Midbrain (tissue), 1 donor: ENCODE measurements at regions not wholly inside any gene's neighbourhood (a gene's known extent, or its start where the extent isn't known, plus 50 kb on each side); places are given as distances from the start of the nearest gene placed in this dataset.
"Not testable (repeated sequence)": the region's sequence is repeated elsewhere in the genome, so short reads cannot be mapped to it uniquely, and the experiment has no call there.

Experiments used
- DNase-seq: peaks from one replicate; lab custom pipeline; 2025; lab: John Stamatoyannopoulos, UW

DNA sequence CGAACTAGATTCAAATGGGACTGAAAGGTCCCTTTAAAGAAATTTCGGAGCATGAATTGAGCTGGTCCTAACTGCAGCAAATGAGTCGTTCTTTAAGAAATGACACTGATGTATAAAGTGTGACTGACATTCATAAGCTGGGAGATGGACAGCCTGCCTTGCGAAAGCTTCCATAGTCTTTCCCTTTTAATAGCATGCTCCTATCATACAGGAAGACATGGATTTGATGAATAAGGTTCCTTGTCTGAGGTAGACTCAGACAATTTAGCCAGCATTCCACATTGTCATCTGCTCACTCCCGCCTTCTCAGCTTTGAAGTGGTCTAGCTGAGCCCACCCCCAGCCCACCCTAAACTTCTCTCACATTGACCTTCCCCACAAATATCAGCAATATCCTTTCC, 264.9 kb downstream of the TSN start:
- DNase-seq, result no peak

DNA sequence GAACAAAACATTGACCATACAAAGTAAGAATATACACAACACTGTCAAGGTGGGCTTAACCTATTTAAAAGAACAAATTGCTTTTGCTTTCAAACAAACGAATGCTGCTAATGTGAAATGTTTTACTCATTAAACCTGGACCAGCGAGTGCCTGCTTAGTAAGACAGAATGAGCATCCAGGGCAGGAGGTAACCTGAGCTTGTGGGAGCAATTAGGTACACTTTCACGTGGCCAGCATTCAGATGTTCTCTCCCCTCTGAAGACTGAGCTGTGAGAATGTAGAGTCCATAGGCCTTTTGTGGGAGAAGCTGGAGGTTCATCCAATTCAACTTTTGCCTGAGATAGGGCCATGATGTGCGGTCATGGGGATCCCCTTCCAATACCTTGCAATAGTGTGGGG, 266.5 kb downstream of the TSN start:
- no peak for DNase-seq

DNA sequence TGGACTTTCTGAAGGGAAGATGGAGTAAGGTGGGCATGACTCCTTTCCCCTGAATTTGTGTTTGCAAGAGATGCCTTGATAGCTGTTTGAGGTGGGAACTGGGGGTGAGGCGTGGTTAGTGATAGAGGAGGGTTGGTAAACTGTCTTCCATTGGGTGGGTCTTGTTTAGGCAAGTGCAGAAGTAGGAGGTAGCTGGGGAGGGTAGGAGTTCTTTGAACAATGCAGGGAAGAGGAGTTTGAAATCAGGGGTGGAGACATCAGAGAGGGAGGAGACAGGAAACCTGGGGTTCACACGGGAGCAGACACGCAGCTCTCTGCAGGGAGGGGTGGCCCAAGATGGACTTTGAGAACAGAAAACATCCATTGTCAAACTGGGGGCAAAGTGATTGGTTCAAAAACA, 267.1 kb downstream of the TSN start:
- no peak for DNase-seq

DNA sequence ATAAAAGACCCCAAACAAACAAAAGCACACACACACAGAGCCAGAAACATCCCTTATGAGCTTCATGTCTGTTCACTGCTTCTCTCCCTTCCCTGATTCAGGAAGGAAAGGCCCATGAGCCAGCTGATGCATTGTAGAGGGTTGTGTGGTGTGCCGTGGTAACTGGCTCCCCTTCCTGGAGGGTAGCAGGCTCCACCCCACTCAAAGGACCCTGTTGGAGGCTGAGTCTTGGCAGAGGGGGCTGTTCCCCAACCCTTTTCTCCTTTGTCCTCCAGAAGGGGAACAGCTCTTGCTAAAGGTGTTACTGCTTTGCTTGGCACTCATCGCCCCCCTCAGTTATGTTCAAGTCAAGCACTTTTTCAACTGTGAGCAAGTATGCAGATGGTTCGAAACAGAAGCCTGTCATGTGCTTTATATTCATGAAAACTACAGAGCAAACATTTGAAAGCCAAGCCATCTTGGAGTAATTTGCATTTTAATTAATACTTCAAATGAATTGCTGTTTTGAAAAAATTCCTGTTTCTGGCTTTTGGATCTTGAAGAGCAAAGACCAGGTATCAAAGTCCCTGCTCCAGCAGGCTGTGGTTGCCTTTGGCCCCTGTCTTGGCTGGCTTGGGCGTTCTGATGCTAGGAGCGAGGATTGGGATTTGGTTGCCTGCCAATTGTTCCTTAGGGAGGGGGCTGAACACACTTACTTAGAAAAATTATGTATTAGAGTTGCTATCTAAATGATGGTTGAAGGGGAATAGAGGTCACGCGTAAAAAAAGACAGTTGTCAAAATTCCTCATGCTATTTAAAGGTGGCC, 267.8 kb downstream of the TSN start:
- no peak for DNase-seq

DNA sequence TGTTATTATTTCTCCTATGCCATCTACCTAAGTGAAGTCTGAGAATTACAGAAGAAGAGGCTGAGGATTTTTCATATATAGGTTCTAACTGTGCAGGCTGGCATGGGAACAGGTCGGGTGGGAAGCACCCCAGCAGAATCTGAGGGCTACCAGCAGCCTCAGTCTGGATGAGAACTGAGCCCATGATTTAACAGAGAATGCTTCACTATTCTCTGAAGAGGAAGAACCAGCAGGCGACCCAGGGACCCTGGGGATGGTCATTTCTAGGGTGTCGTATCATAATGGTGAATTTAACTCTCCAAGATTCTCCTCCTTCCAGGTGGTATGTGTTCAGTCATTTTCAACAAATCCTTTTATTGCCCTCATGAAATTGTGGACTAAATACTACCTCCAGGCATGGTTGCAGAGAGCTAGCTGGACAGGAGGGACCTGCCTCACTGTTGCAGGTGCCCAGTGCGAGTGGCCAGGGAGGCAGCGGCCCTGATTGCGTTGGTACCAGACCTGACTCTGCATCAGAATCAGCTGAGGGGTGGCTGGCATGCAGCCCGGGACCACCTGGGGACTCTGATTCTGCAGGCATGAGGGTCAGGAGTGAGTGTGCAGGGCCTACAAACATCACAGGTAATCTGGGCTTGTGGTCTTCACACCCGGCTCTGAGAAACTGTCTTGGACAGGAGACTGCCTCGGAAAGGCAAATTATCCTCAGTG, 272.2 kb downstream of the TSN start:
- no peak for DNase-seq

DNA sequence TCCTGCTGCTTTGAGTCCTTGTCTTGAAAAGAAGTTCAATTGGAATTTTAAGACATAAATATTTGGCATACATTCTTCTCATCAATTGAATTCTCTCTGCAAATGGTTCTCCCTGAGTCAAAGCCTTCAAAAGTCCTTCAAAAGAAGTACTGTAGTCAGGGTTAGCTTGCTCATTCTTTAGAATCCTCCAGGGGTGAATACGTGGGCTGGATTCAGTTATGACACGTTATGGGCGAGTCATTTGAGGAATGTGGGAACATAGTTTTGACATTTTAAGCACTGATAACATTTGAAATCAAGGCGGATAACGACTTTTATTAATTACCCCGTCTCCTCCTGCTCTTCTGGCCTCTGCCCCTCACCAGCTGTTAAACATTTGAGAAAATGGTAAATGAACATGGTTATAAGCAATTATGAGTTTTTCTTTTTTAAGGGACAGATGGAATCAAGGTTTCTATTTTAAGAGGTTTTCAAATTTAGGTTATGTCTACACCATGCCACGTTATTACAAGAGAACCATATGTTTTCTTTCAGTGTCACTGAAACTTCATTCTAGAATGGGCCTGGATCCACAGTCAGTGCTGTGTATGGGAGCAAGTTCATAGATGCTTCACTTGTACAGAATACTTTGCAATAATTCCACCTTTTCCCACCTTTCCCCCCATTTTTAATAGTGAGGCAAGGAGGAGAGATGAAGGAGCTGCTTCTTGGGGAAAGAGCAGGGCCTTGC, 273.1 kb downstream of the TSN start:
- DNase-seq, result no peak

DNA sequence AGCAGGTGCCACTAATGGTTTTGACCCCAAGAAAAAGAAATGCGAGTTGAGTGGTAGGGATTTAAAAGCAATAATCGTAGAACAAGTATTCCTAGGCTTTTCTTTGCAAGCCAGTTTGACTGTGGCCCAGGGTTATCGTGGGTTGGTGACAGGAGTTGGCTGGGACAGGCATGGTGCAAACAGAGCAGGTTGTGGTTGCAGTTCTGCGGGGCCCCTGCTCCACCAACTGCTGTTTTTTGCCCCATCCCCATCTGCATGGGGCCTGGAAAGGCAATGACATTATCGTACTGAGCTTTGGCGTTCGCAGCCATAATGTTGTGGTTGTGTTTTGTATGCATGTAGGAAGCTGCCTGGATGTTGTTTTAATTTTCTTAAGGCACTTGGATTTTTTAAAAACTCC, 274.0 kb downstream of the TSN start:
- no peak for DNase-seq

DNA sequence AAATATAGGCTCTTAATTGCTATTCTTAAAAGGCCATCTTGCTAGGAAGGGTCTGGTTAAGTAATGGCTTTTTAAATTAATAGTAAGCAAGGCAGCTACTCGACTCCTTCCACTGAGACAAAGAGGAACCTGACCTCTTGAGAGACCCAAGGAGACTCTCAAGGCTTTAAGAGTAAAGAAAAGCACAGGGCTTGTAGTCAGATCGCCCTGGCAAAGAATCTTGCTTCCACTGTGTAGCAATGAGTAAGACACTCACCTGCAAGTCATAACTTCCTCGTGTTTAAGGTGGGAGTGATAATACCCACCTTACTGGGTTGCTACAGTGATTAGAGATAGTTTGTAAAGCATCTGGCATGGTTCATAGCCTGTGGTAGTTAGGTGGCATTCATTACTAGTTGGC, 274.5 kb downstream of the TSN start:
- no peak for DNase-seq

DNA sequence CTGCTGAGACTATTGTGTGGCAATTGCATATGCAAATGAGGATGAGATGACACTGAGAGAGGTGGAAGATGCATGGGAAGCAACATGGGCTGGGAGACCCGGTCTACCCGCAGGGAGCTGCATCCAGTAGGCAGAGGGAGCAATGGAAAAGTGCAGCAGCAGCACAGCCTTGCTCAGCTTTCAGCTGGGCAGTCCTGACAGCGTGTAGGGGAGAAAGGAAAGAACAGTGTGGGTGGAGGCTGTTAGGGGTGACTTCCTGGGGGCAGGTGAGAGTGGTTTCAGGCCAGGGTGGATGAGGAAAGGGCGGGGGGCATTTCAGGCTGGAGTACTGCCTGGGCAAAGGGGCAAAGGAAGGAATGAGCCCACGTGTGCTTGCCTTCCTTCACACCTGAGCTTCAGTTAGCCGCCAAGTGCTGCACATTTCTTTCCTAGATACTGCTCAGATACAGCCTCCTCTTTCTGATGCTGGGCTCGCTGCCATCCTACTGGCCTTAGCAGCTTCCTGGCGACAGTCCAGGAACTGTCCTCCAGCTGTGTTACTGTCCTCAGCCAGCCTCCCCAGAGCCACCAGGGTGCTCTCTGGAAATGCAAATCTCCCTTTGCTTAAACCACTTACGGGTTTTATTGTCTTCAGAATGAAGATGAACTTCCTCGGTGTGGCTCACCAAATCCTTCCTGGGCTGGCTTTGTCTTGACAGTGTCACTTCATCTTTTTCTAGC, 276.3 kb downstream of the TSN start:
- DNase-seq, result no peak

DNA sequence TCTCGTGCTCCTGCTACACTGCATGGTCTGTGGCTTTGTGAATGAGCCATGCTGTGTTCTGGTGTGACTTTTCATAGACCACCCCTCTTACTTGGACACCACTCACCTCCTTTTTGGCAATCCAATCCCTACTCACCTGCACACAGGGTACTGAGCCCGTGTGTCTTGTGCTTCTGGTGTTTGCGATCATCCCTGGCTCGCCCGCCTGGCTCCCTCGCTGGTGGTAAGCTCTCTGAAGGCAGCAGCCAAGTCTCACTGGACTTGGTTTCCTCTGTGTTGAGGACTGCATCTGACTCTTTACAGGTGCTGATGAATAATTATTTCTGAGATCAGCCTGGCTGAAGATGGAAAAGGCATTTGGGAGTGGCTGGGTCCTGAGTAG, 276.8 kb downstream of the TSN start:
- no peak for DNase-seq

DNA sequence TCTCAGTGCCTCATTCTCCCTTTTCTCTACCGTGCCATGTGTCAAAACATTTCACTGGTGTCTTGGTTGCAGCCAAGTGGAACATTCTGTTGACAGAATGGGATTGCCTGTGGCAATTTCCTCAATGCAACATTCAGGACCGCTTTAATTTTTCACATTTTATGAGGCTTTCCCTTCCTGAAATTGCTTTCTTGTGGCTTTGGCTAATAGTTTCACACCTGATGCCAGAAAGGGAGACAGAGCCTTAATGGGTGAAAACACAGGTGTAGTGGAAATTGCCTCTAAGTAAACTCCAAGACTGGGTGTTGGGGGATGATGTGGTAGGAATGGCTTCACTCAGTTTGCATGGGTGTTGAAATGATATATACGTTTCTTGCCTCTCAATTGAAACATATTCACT, 278.3 kb downstream of the TSN start:
- no peak for DNase-seq

DNA sequence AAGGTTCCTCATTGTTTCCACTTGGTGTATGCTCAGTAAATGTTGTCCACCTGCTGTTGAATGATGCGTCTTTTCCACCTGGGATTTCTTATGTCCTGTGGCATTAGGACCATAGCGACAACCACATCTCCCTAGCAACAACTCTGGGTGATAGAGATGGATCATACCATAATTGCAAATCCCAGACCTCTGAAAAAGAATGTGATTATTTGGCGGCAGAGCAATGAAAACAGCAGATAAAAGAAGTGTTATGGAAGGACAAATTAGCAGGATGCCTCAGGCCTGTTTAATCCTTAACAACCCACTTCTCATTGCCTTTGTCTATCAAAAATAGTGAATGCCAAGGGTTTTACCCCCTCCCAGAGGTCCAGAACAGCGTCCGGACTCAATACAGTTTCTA, 278.9 kb downstream of the TSN start:
- no peak for DNase-seq

DNA sequence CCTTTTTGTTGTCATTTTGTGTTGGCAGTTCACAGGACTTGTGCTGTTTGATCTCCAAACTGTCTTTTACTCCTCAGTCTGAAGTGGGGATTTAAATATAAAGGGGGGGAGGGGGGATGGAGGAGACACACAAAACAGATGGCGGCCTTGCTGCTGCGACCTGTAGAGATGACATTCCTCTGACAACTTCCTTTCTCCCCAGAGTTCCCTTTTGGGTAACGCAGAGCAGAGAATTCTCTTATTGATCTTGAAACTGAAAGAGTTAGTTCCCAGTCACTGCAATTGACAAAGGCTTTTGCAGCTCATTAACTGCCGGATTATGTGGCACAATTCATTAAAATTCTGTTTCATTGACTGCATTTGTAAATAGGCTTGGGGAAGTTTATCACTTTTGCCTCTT, 279.3 kb downstream of the TSN start:
- DNase-seq, result no peak

DNA sequence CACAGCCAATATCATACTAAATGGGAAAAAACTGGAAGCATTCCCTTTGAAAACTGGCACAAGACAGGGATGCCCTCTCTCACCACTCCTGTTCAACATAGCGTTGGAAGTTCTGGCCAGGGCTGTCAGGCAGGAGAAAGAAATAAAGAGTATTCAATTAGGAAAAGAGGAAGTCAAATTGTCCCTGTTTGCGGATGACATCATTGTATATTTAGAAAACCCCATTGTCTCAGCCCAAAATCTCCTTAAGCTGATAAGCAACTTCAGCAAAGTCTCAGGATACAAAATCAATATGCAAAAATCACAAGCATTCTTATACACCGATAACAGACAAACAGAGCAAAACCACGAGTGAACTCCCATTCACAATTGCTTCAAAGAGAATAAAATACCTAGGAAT, 283.4 kb downstream of the TSN start:
- not testable (repeated sequence) for DNase-seq

DNA sequence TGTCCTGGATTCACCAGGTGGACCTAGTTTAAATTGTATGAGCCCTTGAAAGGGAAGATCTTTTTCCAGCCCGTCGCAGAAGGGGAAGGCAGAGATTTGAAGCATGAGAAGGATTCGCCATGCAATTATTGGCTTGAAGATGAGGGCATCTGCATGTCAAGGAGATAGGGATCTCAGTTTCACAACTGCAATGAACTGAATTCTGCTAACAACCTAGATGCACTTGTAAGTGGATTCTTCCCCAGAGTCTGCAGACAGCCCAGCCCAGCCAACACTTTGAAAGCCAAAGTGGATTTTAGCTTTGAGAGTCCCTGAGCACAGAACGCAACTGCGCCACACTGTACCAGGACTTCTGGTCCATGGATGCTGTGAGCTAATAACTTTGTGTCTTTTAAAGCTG, 286.0 kb downstream of the TSN start:
- DNase-seq, result no peak

DNA sequence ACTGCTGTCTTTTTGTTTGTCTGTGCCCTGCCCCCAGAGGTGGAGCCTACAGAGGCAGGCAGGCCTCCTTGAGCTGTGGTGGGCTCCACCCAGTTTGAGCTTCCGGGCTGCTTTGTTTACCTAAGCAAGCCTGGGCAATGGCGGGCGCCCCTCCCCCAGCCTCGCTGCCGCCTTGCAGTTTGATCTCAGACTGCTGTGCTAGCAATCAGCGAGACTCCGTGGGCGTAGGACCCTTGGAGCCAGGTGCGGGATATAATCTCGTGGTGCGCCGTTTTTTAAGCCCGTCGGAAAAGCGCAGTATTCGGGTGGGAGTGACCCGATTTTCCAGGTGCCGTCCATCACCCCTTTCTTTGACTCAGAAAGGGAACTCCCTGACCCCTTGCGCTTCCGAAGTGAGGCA, 296.2 kb downstream of the TSN start:
- not testable (repeated sequence) for DNase-seq

DNA sequence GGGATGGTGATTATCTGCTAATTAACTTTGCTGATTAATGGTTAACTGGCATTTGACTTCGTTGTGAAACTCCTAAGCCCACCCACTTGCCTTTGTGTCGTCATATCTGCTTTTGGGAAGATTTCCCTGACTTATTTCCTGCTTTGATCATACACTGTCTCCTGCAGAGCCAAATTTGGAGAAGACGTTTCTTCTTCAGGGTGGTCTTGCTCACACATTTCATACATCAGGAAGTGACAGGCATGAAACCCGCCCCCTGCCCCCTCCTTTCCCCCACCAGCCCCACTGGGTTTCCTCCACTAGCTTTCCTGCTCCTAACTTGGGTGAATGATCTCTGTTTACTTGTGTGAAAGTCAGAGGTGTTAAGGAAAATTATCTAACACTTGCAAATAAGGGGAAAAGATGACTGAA, 300.1 kb downstream of the TSN start:
- DNase-seq, result no peak

DNA sequence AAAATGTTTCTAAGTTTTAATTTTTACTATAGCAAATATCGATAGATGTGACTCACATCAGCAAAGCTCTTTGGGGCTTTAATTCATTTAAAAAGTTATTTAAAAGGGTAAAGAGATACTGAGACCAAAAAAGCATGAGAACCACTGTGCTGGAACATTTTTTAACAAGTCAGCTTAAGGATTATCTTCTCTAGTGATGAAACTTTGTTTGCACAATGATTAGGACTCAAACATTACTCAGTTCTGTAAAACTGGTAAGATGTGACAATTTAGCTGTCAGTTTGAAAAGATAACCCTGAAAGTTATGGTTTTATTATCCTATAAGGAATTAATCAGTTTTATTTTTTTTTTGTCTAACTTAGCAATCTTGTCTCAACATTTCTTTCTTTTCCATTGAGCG, 301.4 kb downstream of the TSN start:
- no peak for DNase-seq

DNA sequence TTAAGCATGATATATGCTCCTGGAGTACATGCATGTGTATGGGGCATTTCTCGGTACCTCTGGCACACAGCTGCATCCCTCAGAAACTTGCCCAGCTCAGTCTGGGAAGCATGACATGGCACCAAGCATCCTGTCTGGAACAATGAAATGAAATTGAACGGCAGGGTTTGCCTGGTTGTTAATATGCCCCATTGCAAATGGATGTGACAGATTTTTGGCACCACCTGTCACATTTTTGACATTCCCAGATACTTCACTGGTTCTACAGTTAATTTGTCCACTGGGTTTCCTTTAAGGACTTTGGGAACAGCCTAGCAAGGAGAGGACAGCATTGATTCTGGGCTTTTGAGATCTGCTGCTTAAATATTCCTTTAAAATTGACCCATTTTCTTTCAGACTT, 305.8 kb downstream of the TSN start:
- no peak for DNase-seq

DNA sequence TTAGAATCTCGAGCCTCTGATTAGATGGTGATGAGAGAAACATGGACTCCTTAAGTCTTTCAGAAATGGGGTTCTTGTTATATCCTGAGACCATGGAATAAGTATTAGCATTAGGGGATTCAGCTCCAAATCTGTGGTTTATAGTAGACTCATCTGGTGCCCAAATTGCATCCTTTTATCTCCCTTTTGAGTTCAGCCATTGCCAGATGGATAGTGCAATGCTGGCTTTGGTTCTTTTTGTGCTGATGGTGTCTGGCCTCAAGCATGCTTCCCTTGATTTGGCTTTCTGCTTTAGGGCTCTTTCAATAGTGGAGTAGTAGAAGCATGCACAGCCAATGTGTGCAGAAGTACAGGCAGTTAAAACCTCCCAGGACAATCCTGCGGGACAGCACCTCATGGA, 306.4 kb downstream of the TSN start:
- DNase-seq, result no peak

DNA sequence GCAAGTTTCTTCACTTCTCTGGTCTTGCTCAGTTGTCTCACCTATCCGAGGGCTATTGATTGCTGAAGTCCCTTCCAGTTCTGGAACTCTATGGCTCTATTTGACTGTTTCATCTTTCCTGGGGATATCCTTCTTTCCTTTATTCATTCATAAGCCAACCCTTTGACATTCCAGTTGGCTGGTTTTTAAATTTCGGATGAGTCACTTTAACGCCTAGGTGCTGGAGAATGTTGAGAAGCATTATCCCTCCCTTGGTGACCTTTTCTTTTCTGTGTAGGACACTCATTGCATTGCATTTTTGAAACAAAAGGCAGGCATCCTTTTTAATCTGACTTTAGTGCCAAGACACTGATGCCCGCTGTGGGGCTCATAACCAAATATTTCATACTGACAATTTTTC, 307.1 kb downstream of the TSN start:
- no peak for DNase-seq

DNA sequence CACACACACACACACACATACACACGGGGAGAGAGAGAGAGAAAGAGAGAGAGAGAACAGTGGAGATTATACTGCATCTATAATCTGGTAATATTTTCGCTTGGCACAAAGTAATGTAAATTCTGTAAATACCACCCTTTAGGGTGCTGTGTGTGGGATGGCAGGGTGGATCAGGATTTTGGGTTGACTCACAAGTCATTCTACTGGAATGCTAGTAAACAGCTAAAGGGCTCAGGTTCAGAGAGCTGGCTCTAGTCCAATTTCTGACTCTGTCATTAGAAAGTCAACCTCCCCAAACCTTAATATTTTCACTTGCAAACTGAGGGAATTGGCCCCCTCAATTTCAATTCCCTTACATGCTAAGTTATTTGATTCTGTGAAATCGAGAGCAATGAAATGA, 308.3 kb downstream of the TSN start:
- no peak for DNase-seq
